ENCODE measurements at regions not wholly inside any gene's neighbourhood (a gene's known extent, or its start where the extent isn't known, plus 50 kb on each side); places are given as distances from the start of the nearest gene placed in this dataset.

DNA sequence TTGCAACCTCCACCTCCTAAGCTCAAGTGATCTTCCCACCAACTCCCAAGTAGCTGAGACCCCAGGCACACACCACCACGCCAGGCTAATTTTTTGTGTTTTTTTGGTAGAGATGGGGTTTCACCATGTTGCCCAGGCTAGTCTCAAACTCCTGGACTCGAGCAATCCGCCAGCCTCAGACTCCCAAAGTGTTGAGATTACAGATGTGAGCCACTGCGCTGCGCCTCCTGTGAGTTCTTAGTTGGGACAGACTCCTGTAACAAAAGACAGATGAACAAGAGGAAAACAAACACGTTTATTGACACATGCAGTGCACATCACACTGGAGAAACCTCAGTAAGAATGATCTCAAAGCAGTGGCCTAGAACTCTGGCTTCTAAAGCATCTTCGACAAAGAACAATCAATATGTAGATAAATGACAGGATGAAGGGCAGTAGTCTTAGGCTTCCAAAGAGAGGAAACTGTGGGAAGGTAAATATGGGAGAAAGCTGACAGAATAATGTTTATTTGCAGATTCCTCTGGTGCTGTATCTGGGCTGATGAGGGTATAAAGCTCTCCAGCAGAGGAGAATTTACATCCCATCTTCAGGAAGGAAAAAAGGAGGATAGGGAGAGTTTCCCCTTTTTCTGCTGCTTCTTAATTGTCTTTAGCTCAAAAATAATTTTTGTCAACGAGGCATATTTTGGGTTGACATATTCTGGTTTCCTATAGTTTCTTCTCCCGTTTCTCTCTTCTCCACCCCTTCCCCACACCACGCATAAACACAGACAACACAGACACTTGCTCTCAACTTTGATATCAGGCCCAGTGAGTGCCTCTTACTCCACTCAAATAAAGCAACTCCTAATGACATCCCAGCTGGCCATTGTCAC lies 84.7 kb upstream of the TNFAIP3 start:
- TF ChIP-seq, protein P1, sequence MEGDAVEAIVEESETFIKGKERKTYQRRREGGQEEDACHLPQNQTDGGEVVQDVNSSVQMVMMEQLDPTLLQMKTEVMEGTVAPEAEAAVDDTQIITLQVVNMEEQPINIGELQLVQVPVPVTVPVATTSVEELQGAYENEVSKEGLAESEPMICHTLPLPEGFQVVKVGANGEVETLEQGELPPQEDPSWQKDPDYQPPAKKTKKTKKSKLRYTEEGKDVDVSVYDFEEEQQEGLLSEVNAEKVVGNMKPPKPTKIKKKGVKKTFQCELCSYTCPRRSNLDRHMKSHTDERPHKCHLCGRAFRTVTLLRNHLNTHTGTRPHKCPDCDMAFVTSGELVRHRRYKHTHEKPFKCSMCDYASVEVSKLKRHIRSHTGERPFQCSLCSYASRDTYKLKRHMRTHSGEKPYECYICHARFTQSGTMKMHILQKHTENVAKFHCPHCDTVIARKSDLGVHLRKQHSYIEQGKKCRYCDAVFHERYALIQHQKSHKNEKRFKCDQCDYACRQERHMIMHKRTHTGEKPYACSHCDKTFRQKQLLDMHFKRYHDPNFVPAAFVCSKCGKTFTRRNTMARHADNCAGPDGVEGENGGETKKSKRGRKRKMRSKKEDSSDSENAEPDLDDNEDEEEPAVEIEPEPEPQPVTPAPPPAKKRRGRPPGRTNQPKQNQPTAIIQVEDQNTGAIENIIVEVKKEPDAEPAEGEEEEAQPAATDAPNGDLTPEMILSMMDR (IDR thresholded peaks at IDR 0.05) = no peak
- TF ChIP-seq POLR2AphosphoS5 (IDR thresholded peaks at IDR 0.05) = no peak
- no peak for TF ChIP-seq EP300 (IDR thresholded peaks at IDR 0.05)
- TF ChIP-seq POLR2A (IDR thresholded peaks at IDR 0.05) = no peak
